CD14-positive monocyte (primary cell): ENCODE measurements at regions not wholly inside any gene's neighbourhood (a gene's known extent, or its start where the extent isn't known, plus 50 kb on each side); places are given as distances from the start of the nearest gene placed in this dataset.
"Not testable (repeated sequence)": the region's sequence is repeated elsewhere in the genome, so short reads cannot be mapped to it uniquely, and the experiment has no call there.

Source experiments
- DNase-seq, 3 donors: peaks; one replicate each; pipeline ENCODE4 v3.0.0-alpha.2; 2011 to 2022
- H2AFZ ChIP-seq: 2 replicates; pipeline ENCODE4 v1.6.0; 2012; ENCODE audit warnings: mild to moderate bottlenecking, low read depth, low read length, inconsistent platforms; ENCODE audit not compliant: insufficient read depth, poor library complexity, severe bottlenecking
- H3K27ac ChIP-seq, 2 donors: 1 replicate in 1 of 2; 2 replicates in 1 of 2; pipeline ENCODE4 v1.5.1; 2012 to 2013; ENCODE audit warnings: low read length in 2 of 2, control low read depth in 1 of 2, inconsistent platforms in 1 of 2, low read depth in 1 of 2, mild to moderate bottlenecking in 1 of 2
- H3K27me3 ChIP-seq, 2 donors: one replicate each; pipeline versions ENCODE4 v1.6.0 to v1.6.1; 2011 to 2013; ENCODE audit warnings: low read length in 2 of 2; ENCODE audit not compliant: control insufficient read depth in 2 of 2, insufficient read depth in 2 of 2
- H3K36me3 ChIP-seq, 2 donors: replicated peaks in 1 of 2; 1 replicate in 1 of 2; 2 replicates in 1 of 2; pipeline versions ENCODE4 v1.5.1 to v1.6.1; 2012 to 2013; ENCODE audit warnings: low read length in 2 of 2, control low read depth in 1 of 2, inconsistent platforms in 1 of 2, mild to moderate bottlenecking in 1 of 2; ENCODE audit not compliant: insufficient read depth in 2 of 2, control insufficient read depth in 1 of 2
- H3K4me1 ChIP-seq, 2 donors: 1 replicate in 1 of 2; 2 replicates in 1 of 2; pipeline versions ENCODE4 v1.5.1 to v1.6.1; 2012 to 2013; ENCODE audit warnings: low read length in 2 of 2, control low read depth in 1 of 2, inconsistent platforms in 1 of 2, mild to moderate bottlenecking in 1 of 2, moderate library complexity in 1 of 2; ENCODE audit not compliant: insufficient read depth in 2 of 2, control insufficient read depth in 1 of 2
- H3K4me2 ChIP-seq: replicated peaks from 2 replicates; pipeline ENCODE3; 2012; ENCODE audit warnings: low read length, moderate library complexity, mild to moderate bottlenecking; ENCODE audit not compliant: poor library complexity, severe bottlenecking; ENCODE audit errors: extremely low read depth
- H3K4me3 ChIP-seq, 3 experiments: fragments of 200-600 bp in 1 of 3; sonication (generic) in 1 of 3; replicated peaks in 1 of 3; 1 replicate in 2 of 3; 2 replicates in 1 of 3; pipeline ENCODE4 v1.5.1; 2011 to 2013; ENCODE audit warnings: low read length in 3 of 3, mild to moderate bottlenecking in 3 of 3, control low read depth in 2 of 3, low read depth in 2 of 3, inconsistent platforms in 1 of 3, moderate library complexity in 1 of 3
- H3K79me2 ChIP-seq: 2 replicates; pipeline ENCODE4 v1.6.0; 2012; ENCODE audit warnings: mild to moderate bottlenecking, control low read depth, inconsistent platforms, low read length, moderate library complexity; ENCODE audit not compliant: insufficient read depth
- H3K9ac ChIP-seq: 2 replicates; pipeline ENCODE4 v1.6.0; 2017; ENCODE audit warnings: low read length, mild to moderate bottlenecking; ENCODE audit not compliant: insufficient read depth, poor library complexity, severe bottlenecking
- H3K9me3 ChIP-seq, 2 donors: replicated peaks in 1 of 2; 1 replicate in 1 of 2; 2 replicates in 1 of 2; pipeline versions ENCODE4 v1.5.1 to v1.6.1; 2012 to 2013; ENCODE audit warnings: low read length in 2 of 2, control low read depth in 1 of 2; ENCODE audit not compliant: control insufficient read depth in 1 of 2, insufficient read depth in 1 of 2
- H4K20me1 ChIP-seq: 2 replicates; pipeline ENCODE4 v1.6.0; 2012; ENCODE audit warnings: mild to moderate bottlenecking, low read length, control low read depth, moderate library complexity; ENCODE audit not compliant: insufficient read depth
- H3K27ac Mint-ChIP-seq, 7 donors: one replicate each; pipeline ENCODE4 v1.8.0; 2020; ENCODE audit warnings: mild to moderate bottlenecking in 7 of 7, mixed read lengths in 7 of 7, moderate library complexity in 6 of 7, inconsistent platforms in 2 of 7
- H3K27me3 Mint-ChIP-seq, 3 donors: one replicate each; pipeline ENCODE4 v1.8.0; 2021 to 2022; ENCODE audit warnings: low read depth in 3 of 3, mild to moderate bottlenecking in 3 of 3, mixed read lengths in 3 of 3, moderate library complexity in 3 of 3, inconsistent platforms in 1 of 3
- H3K36me3 Mint-ChIP-seq, 2 donors: one replicate each; pipeline ENCODE4 v1.8.0; 2020; ENCODE audit warnings: mixed read lengths in 2 of 2, inconsistent platforms in 1 of 2, mild to moderate bottlenecking in 1 of 2
- H3K4me1 Mint-ChIP-seq: one replicate; pipeline ENCODE4 v1.8.0; 2020; ENCODE audit warnings: mild to moderate bottlenecking, mixed read lengths
- H3K4me3 Mint-ChIP-seq, 2 donors: one replicate each; pipeline ENCODE4 v1.8.0; 2020; ENCODE audit warnings: mild to moderate bottlenecking in 2 of 2, mixed read lengths in 2 of 2, moderate library complexity in 1 of 2
- H3K9me3 Mint-ChIP-seq, 7 donors: one replicate each; pipeline ENCODE4 v1.8.0; 2020 to 2022; ENCODE audit warnings: mixed read lengths in 7 of 7, mild to moderate bottlenecking in 6 of 7, moderate library complexity in 6 of 7, inconsistent platforms in 2 of 7
- CTCF ChIP-seq: fragments of 200-600 bp; IDR thresholded peaks from one replicate; pipeline ENCODE4 v1.8.0; 2022; ENCODE audit warnings: antibody characterized with exemption, mild to moderate bottlenecking
- WGBS: methylation state at CpG from one replicate; pipeline ENCODE4 v1.1.5; 2013; ENCODE audit warnings: missing lambda C conversion rate; ENCODE audit not compliant: insufficient coverage; 5-methylcytosine and 5-hydroxymethylcytosine counted together
- intact Hi-C, 2 donors: fragments of 100-400 bp; cut with micrococcal nuclease; formaldehyde crosslinking; loops; one replicate each; pipeline versions ENCODE4 v1.15.0 to v1.15.1; 2023

GRCh38 chr6:144969602-144970272 lies 684.6 kb downstream of the UTRN start:
- Histone ChIP-seq H3K4me1 (no peaks in the 10 kb centered on the region), H3K9ac (no peak overlapping the region), H2AFZ (no peak overlapping the region), H3K79me2 (no peaks in the 10 kb centered on the region), H3K4me3 (no peak overlapping the region), H4K20me1 (no peaks in the 10 kb centered on the region), H3K27ac (no peak overlapping the region), H3K27me3 (no peaks in the 10 kb centered on the region), H3K9me3 (no peaks in the 10 kb centered on the region), H3K4me2 (no peak overlapping the region), H3K36me3 (no peaks in the 10 kb centered on the region)
- no peak overlapping the region for H3K4me3 Mint-ChIP-seq
- DNase-seq, result no peak
- TF ChIP-seq CTCF, result no peak
- no peaks in the 10 kb centered on the region for H3K4me1 Mint-ChIP-seq
- WGBS, result 94% methylated on average over 2 of the region's 6 CpGs
- no peak overlapping the region for H3K27ac Mint-ChIP-seq
- H3K9me3 Mint-ChIP-seq, result peaks cover 0 to 9% (median 5%) of the 10 kb centered on the region in 7 donors
- intact Hi-C loops, result no loop called here
- no peaks in the 10 kb centered on the region for H3K36me3 Mint-ChIP-seq
- no peaks in the 10 kb centered on the region for H3K27me3 Mint-ChIP-seq

- H3K4me3 ChIP-seq, H3K36me3 ChIP-seq, H4K20me1 ChIP-seq, H3K27me3 ChIP-seq, H2AFZ ChIP-seq, H3K27me3 Mint-ChIP-seq, H3K36me3 Mint-ChIP-seq, H3K27ac ChIP-seq, DNase-seq, H3K27ac Mint-ChIP-seq, intact Hi-C loops, H3K4me2 ChIP-seq, H3K4me1 Mint-ChIP-seq, H3K9ac ChIP-seq, H3K79me2 ChIP-seq, H3K9me3 ChIP-seq, H3K4me3 Mint-ChIP-seq, H3K4me1 ChIP-seq: not testable (repeated sequence)
- H3K9me3 Mint-ChIP-seq, result peaks cover 2 to 16% (median 6%) of the 10 kb centered on the region in 7 donors
- WGBS, result 85% methylated on average over 5 of the region's 8 CpGs
Measured at GRCh38 chr6:144977250-144977864, 692.2 kb downstream of the UTRN start.
